ENCODE measurements at regions not wholly inside any gene's neighbourhood (a gene's known extent, or its start where the extent isn't known, plus 50 kb on each side); places are given as distances from the start of the nearest gene placed in this dataset.

DNA sequence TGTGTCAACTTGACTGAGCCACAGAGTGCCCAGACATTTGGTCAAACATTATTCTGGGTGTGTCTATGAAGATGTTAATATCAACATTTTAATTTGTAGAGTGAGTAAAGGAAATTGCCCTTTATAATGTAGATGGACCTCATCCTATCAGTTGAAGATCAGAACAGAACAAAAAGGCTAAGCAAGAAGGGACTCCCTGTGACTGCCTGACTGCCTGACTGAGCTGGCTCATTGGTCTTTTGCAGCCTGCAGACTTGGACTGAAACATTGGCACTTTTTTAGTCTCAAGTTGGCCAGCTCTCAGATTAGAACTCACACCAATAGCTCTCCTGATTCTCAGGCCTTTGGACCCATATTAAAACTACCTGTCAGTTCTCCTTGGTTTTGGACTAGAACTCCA, 600.4 kb upstream of the SLITRK6 start:
- Histone ChIP-seq H3K27me3 (no peaks in the 10 kb centered on the region), H3K36me3 (no peaks in the 10 kb centered on the region), H3K9me3 (no peaks in the 10 kb centered on the region), H3K4me1 (no peaks in the 10 kb centered on the region), H3K4me3 (no peak overlapping the region), H3K27ac (no peak overlapping the region)
- intact Hi-C loops (cut with DNase I; ENCODE audit: low total_unique reads), result no loop called here
- no peak for DNase-seq
- TF ChIP-seq POLR2A (IDR thresholded peaks at IDR 0.05) (no peak), POLR2AphosphoS5 (IDR thresholded peaks at IDR 0.05) (no peak), EP300 (IDR thresholded peaks at IDR 0.05) (no peak)
- TF ChIP-seq, protein P1, sequence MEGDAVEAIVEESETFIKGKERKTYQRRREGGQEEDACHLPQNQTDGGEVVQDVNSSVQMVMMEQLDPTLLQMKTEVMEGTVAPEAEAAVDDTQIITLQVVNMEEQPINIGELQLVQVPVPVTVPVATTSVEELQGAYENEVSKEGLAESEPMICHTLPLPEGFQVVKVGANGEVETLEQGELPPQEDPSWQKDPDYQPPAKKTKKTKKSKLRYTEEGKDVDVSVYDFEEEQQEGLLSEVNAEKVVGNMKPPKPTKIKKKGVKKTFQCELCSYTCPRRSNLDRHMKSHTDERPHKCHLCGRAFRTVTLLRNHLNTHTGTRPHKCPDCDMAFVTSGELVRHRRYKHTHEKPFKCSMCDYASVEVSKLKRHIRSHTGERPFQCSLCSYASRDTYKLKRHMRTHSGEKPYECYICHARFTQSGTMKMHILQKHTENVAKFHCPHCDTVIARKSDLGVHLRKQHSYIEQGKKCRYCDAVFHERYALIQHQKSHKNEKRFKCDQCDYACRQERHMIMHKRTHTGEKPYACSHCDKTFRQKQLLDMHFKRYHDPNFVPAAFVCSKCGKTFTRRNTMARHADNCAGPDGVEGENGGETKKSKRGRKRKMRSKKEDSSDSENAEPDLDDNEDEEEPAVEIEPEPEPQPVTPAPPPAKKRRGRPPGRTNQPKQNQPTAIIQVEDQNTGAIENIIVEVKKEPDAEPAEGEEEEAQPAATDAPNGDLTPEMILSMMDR (IDR thresholded peaks at IDR 0.05), result no peak

DNA sequence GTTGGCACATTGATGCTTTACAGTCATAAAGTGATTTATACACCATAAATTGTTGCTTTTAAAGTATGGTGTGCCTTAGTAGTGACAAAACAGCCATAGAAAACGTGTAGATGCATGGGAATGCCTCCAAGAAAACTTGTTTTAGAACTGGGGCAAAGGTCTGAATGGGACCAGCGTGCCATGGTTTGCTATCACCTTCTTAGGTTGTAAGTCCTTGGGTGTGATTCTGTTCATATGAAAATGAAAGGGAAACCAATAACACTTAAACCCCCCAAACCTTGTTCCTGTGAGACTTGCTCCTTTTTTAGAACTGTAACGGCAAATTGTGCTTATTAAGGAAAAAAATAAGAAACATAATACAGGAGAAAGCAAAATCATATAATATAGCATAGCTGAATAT, 603.3 kb upstream of the SLITRK6 start:
- Histone ChIP-seq H3K4me1 (no peaks in the 10 kb centered on the region), H3K9me3 (no peaks in the 10 kb centered on the region)
- intact Hi-C loops (cut with DNase I; ENCODE audit: low total_unique reads), result no loop called here

DNA sequence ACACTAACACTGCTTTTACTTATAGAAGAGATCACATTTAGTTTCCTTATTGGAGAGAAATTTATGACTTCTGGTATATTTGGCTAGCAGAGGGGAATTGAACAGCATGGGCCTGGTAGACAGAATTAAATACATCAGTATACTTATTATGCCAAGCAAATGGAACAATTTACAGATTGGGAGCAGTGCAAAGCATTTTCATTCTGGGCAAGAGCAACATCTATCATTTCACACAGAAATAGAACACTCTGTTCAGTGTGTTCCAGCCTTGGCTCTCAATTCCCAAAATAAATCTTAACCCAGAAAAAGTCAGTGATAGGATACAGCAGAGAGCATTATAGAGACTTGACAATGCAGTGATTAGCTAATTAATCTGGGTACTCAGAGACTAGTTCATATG, 604.0 kb upstream of the SLITRK6 start:
- H3K4me3 ChIP-seq, result no peak overlapping the region
- TF ChIP-seq POLR2AphosphoS5 (IDR thresholded peaks at IDR 0.05), result no peak
- TF ChIP-seq EP300 (IDR thresholded peaks at IDR 0.05), result no peak
- TF ChIP-seq, protein P1 (IDR thresholded peaks at IDR 0.05), result no peak
- no peak for TF ChIP-seq POLR2A (IDR thresholded peaks at IDR 0.05)
- H3K36me3 ChIP-seq, result no peaks in the 10 kb centered on the region
- no peaks in the 10 kb centered on the region for H3K9me3 ChIP-seq
- no peak overlapping the region for H3K27ac ChIP-seq
- no peaks in the 10 kb centered on the region for H3K27me3 ChIP-seq
- intact Hi-C loops (cut with DNase I; ENCODE audit: low total_unique reads), result no loop called here
- DNase-seq, result no peak
- H3K4me1 ChIP-seq, result no peaks in the 10 kb centered on the region

More for the DNA sequence above, 603.3 kb upstream of the SLITRK6 start:
- TF ChIP-seq, protein P1 (IDR thresholded peaks at IDR 0.05), result no peak
- TF ChIP-seq EP300 (IDR thresholded peaks at IDR 0.05) (no peak), POLR2AphosphoS5 (IDR thresholded peaks at IDR 0.05) (no peak), POLR2A (IDR thresholded peaks at IDR 0.05) (no peak)
- H3K36me3 ChIP-seq, result no peaks in the 10 kb centered on the region
- H3K27me3 ChIP-seq, result no peaks in the 10 kb centered on the region
- H3K4me3 ChIP-seq, result no peak overlapping the region
- H3K27ac ChIP-seq, result no peak overlapping the region
- no peak for DNase-seq
- WGBS, 5 donors, result 40 to 61% (median 57%) methylated on average over 3 of the region's 3 CpGs

DNA sequence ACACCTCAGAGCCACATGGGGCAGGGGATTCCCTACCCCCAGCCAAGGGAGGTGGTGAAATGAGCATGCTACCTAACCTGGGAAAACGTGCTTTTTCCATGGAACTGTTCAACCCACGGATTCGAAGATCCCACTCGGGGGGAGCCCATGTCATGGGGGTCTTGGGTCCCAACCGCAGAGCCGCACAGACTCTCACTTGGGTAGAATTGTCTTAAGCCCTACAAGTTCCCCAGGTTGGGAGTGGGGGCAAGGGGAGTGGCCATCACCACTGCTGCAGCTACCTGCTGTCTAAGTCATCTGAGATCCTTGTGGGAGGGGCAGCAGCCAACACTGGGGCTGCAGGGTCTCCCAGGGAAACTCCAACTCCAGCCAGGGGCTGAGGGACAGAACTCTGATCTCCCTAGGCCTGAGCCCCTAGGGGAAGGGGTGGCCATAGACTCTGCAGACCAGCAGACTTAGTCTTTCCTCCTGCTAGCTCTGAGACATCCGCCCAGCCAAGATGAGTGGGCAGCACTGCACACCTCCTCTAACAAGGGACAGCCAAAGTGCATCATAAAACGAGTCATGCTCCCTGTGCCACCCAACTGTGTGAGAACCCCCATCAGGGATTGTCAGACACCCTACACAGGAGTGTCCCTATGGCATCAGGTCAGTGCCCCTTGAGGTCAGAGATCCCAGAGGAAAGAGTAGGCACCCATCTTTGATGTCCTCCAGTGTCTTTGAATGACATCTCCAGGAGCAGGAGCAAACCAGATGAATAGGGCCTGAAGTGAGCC, 610.4 kb upstream of the SLITRK6 start:
- WGBS, 5 donors, result 69 to 87% (median 79%) methylated on average over 5 to 8 of the region's 8 CpGs
- intact Hi-C loops (cut with DNase I; ENCODE audit: low total_unique reads), result no loop called here

DNA sequence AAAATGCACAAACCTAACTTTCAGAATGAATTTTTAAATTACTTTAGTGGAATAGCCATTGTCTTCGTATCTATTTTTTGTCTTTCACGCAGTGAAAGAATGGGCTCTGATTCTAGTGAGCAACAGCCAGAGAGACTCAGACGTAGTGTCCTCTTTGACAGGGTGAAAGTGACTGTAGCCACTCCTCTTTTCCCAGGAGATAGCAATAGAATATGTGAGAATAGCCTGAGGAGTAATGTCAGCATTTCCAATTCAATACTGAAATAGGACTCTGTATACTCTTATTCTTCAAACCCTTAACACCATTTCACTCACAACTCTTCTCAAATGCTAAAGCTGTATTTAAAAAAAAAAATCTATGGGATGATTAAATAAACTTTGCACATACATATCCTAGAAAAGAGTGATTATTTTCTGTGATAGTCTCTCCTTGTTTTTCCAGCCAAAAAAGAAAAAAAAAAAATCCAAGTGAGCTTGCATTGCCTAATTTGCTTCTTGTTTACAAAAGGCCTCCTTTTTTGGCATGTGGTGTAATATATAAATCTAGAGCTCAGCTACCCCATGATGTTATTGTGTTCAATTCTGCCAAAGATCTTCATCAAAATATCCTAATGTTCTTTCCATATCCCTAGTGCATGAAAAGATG, 626.1 kb upstream of the SLITRK6 start:
- intact Hi-C loops (cut with DNase I; ENCODE audit: low total_unique reads), result no loop called here
- DNase-seq, result no peak
- Histone ChIP-seq H3K4me3 (no peak overlapping the region), H3K27me3 (no peaks in the 10 kb centered on the region), H3K4me1 (no peaks in the 10 kb centered on the region), H3K9me3 (peaks cover 0 to 12% (median 6%) of the 10 kb centered on the region in 4 donors), H3K36me3 (no peaks in the 10 kb centered on the region), H3K27ac (no peak overlapping the region)
- no peak for TF ChIP-seq EP300 (IDR thresholded peaks at IDR 0.05)
- TF ChIP-seq POLR2A (IDR thresholded peaks at IDR 0.05), result no peak
- no peak for TF ChIP-seq POLR2AphosphoS5 (IDR thresholded peaks at IDR 0.05)
- TF ChIP-seq, protein P1 (IDR thresholded peaks at IDR 0.05), result no peak
- WGBS, 5 donors, result 45 to 56% (median 54%) methylated on average over 3 of the region's 3 CpGs

More for the DNA sequence above, 610.4 kb upstream of the SLITRK6 start:
- Histone ChIP-seq H3K9me3 (peaks cover 0 to 13% (median 10%) of the 10 kb centered on the region in 4 donors), H3K4me1 (no peaks in the 10 kb centered on the region), H3K27me3 (no peaks in the 10 kb centered on the region), H3K4me3 (no peak overlapping the region), H3K27ac (no peak overlapping the region), H3K36me3 (no peaks in the 10 kb centered on the region)
- DNase-seq, result no peak
- TF ChIP-seq POLR2AphosphoS5 (IDR thresholded peaks at IDR 0.05), result no peak

Measured in stomach (tissue), 8 donors.